ENCODE measurements at regions not wholly inside any gene's neighbourhood (a gene's known extent, or its start where the extent isn't known, plus 50 kb on each side); places are given as distances from the start of the nearest gene placed in this dataset.

- DNase-seq = no peak
- H3K4me3 ChIP-seq (ENCODE audit: insufficient read depth, low read depth, low read length, poor library complexity, severe bottlenecking) = no peak overlapping the region
- H3K27me3 ChIP-seq (replicated peaks; ENCODE audit: control insufficient read depth, insufficient read depth, low read length, poor library complexity, severe bottlenecking) = no peaks in the 10 kb centered on the region
- H3K9me3 ChIP-seq (ENCODE audit: control insufficient read depth, low read length) = no peaks in the 10 kb centered on the region
- no peak overlapping the region for H3K27ac ChIP-seq (ENCODE audit: insufficient read depth, low read length, poor library complexity, severe bottlenecking)
- H3K36me3 ChIP-seq (ENCODE audit: control insufficient read depth, insufficient read depth, low read length) = no peaks in the 10 kb centered on the region
- H3K4me1 ChIP-seq (ENCODE audit: control insufficient read depth, insufficient read depth, low read length, poor library complexity, severe bottlenecking) = no peaks in the 10 kb centered on the region
Observed at GRCh38 chr14:76581592-76581991, 179.7 kb upstream of the VASH1 start.

GRCh38 chr14:76582447-76582846, 178.8 kb upstream of the VASH1 start:
- H3K27me3 ChIP-seq (replicated peaks; ENCODE audit: control insufficient read depth, insufficient read depth, low read length, poor library complexity, severe bottlenecking) = no peaks in the 10 kb centered on the region
- no peak for DNase-seq
- no peaks in the 10 kb centered on the region for H3K36me3 ChIP-seq (ENCODE audit: control insufficient read depth, insufficient read depth, low read length)
- no peaks in the 10 kb centered on the region for H3K4me1 ChIP-seq (ENCODE audit: control insufficient read depth, insufficient read depth, low read length, poor library complexity, severe bottlenecking)
- H3K27ac ChIP-seq (ENCODE audit: insufficient read depth, low read length, poor library complexity, severe bottlenecking) = no peak overlapping the region
- H3K4me3 ChIP-seq (ENCODE audit: insufficient read depth, low read depth, low read length, poor library complexity, severe bottlenecking) = no peak overlapping the region
- no peaks in the 10 kb centered on the region for H3K9me3 ChIP-seq (ENCODE audit: control insufficient read depth, low read length)

- Histone ChIP-seq H3K4me3 (ENCODE audit: insufficient read depth, low read depth, low read length, poor library complexity, severe bottlenecking) (no peak overlapping the region), H3K4me1 (ENCODE audit: control insufficient read depth, insufficient read depth, low read length, poor library complexity, severe bottlenecking) (no peaks in the 10 kb centered on the region), H3K36me3 (ENCODE audit: control insufficient read depth, insufficient read depth, low read length) (no peaks in the 10 kb centered on the region), H3K9me3 (ENCODE audit: control insufficient read depth, low read length) (no peaks in the 10 kb centered on the region), H3K27me3 (replicated peaks; ENCODE audit: control insufficient read depth, insufficient read depth, low read length, poor library complexity, severe bottlenecking) (no peaks in the 10 kb centered on the region), H3K27ac (ENCODE audit: insufficient read depth, low read length, poor library complexity, severe bottlenecking) (no peak overlapping the region)
- DNase-seq = no peak
Observed at GRCh38 chr14:76583174-76583573, 178.1 kb upstream of the VASH1 start.

GRCh38 chr14:76583805-76584204, 177.5 kb upstream of the VASH1 start:
- no peaks in the 10 kb centered on the region for H3K27me3 ChIP-seq (replicated peaks; ENCODE audit: control insufficient read depth, insufficient read depth, low read length, poor library complexity, severe bottlenecking)
- no peak for DNase-seq
- H3K4me1 ChIP-seq (ENCODE audit: control insufficient read depth, insufficient read depth, low read length, poor library complexity, severe bottlenecking) = no peaks in the 10 kb centered on the region
- H3K4me3 ChIP-seq (ENCODE audit: insufficient read depth, low read depth, low read length, poor library complexity, severe bottlenecking) = no peak overlapping the region
- no peaks in the 10 kb centered on the region for H3K9me3 ChIP-seq (ENCODE audit: control insufficient read depth, low read length)
- H3K27ac ChIP-seq (ENCODE audit: insufficient read depth, low read length, poor library complexity, severe bottlenecking) = no peak overlapping the region
- no peaks in the 10 kb centered on the region for H3K36me3 ChIP-seq (ENCODE audit: control insufficient read depth, insufficient read depth, low read length)

GRCh38 chr14:76584271-76584702, 177.0 kb upstream of the VASH1 start:
- no peak for DNase-seq
- H3K27me3 ChIP-seq (replicated peaks; ENCODE audit: control insufficient read depth, insufficient read depth, low read length, poor library complexity, severe bottlenecking) = no peaks in the 10 kb centered on the region
- H3K36me3 ChIP-seq (ENCODE audit: control insufficient read depth, insufficient read depth, low read length) = no peaks in the 10 kb centered on the region
- H3K4me3 ChIP-seq (ENCODE audit: insufficient read depth, low read depth, low read length, poor library complexity, severe bottlenecking) = no peak overlapping the region
- H3K4me1 ChIP-seq (ENCODE audit: control insufficient read depth, insufficient read depth, low read length, poor library complexity, severe bottlenecking) = no peaks in the 10 kb centered on the region
- no peaks in the 10 kb centered on the region for H3K9me3 ChIP-seq (ENCODE audit: control insufficient read depth, low read length)
- no peak overlapping the region for H3K27ac ChIP-seq (ENCODE audit: insufficient read depth, low read length, poor library complexity, severe bottlenecking)

- no peaks in the 10 kb centered on the region for H3K4me1 ChIP-seq (ENCODE audit: control insufficient read depth, insufficient read depth, low read length, poor library complexity, severe bottlenecking)
- H3K27me3 ChIP-seq (replicated peaks; ENCODE audit: control insufficient read depth, insufficient read depth, low read length, poor library complexity, severe bottlenecking) = no peaks in the 10 kb centered on the region
- H3K36me3 ChIP-seq (ENCODE audit: control insufficient read depth, insufficient read depth, low read length) = no peaks in the 10 kb centered on the region
- H3K4me3 ChIP-seq (ENCODE audit: insufficient read depth, low read depth, low read length, poor library complexity, severe bottlenecking) = no peak overlapping the region
- no peak for DNase-seq
- H3K27ac ChIP-seq (ENCODE audit: insufficient read depth, low read length, poor library complexity, severe bottlenecking) = no peak overlapping the region
- H3K9me3 ChIP-seq (ENCODE audit: control insufficient read depth, low read length) = no peaks in the 10 kb centered on the region
Observed at GRCh38 chr14:76585616-76586015, 175.7 kb upstream of the VASH1 start.

- Histone ChIP-seq H3K27ac (ENCODE audit: insufficient read depth, low read length, poor library complexity, severe bottlenecking) (no peak overlapping the region), H3K4me3 (ENCODE audit: insufficient read depth, low read depth, low read length, poor library complexity, severe bottlenecking) (no peak overlapping the region), H3K9me3 (ENCODE audit: control insufficient read depth, low read length) (no peaks in the 10 kb centered on the region), H3K36me3 (ENCODE audit: control insufficient read depth, insufficient read depth, low read length) (no peaks in the 10 kb centered on the region), H3K27me3 (replicated peaks; ENCODE audit: control insufficient read depth, insufficient read depth, low read length, poor library complexity, severe bottlenecking) (no peaks in the 10 kb centered on the region), H3K4me1 (ENCODE audit: control insufficient read depth, insufficient read depth, low read length, poor library complexity, severe bottlenecking) (no peaks in the 10 kb centered on the region)
- DNase-seq = no peak
Observed at GRCh38 chr14:76589246-76589645, 172.0 kb upstream of the VASH1 start.

GRCh38 chr14:76591266-76591665, 170.0 kb upstream of the VASH1 start:
- Histone ChIP-seq H3K4me1 (ENCODE audit: control insufficient read depth, insufficient read depth, low read length, poor library complexity, severe bottlenecking) (no peaks in the 10 kb centered on the region), H3K36me3 (ENCODE audit: control insufficient read depth, insufficient read depth, low read length) (no peaks in the 10 kb centered on the region), H3K27ac (ENCODE audit: insufficient read depth, low read length, poor library complexity, severe bottlenecking) (no peak overlapping the region), H3K4me3 (ENCODE audit: insufficient read depth, low read depth, low read length, poor library complexity, severe bottlenecking) (no peak overlapping the region), H3K27me3 (replicated peaks; ENCODE audit: control insufficient read depth, insufficient read depth, low read length, poor library complexity, severe bottlenecking) (no peaks in the 10 kb centered on the region), H3K9me3 (ENCODE audit: control insufficient read depth, low read length) (no peaks in the 10 kb centered on the region)
- DNase-seq = no peak

GRCh38 chr14:76595266-76595665, 166.0 kb upstream of the VASH1 start:
- Histone ChIP-seq H3K27ac (ENCODE audit: insufficient read depth, low read length, poor library complexity, severe bottlenecking) (no peak overlapping the region), H3K4me3 (ENCODE audit: insufficient read depth, low read depth, low read length, poor library complexity, severe bottlenecking) (no peak overlapping the region), H3K4me1 (ENCODE audit: control insufficient read depth, insufficient read depth, low read length, poor library complexity, severe bottlenecking) (no peaks in the 10 kb centered on the region), H3K27me3 (replicated peaks; ENCODE audit: control insufficient read depth, insufficient read depth, low read length, poor library complexity, severe bottlenecking) (no peaks in the 10 kb centered on the region), H3K9me3 (ENCODE audit: control insufficient read depth, low read length) (no peaks in the 10 kb centered on the region), H3K36me3 (ENCODE audit: control insufficient read depth, insufficient read depth, low read length) (no peaks in the 10 kb centered on the region)
- no peak for DNase-seq

- H3K27ac ChIP-seq (ENCODE audit: insufficient read depth, low read length, poor library complexity, severe bottlenecking) = no peak overlapping the region
- H3K4me1 ChIP-seq (ENCODE audit: control insufficient read depth, insufficient read depth, low read length, poor library complexity, severe bottlenecking) = no peaks in the 10 kb centered on the region
- H3K9me3 ChIP-seq (ENCODE audit: control insufficient read depth, low read length) = no peaks in the 10 kb centered on the region
- no peaks in the 10 kb centered on the region for H3K36me3 ChIP-seq (ENCODE audit: control insufficient read depth, insufficient read depth, low read length)
- H3K4me3 ChIP-seq (ENCODE audit: insufficient read depth, low read depth, low read length, poor library complexity, severe bottlenecking) = no peak overlapping the region
- H3K27me3 ChIP-seq (replicated peaks; ENCODE audit: control insufficient read depth, insufficient read depth, low read length, poor library complexity, severe bottlenecking) = no peaks in the 10 kb centered on the region
- no peak for DNase-seq
Observed at GRCh38 chr14:76597387-76597786, 163.9 kb upstream of the VASH1 start.

GRCh38 chr14:76599141-76599540, 162.1 kb upstream of the VASH1 start:
- Histone ChIP-seq H3K27ac (ENCODE audit: insufficient read depth, low read length, poor library complexity, severe bottlenecking) (no peak overlapping the region), H3K4me1 (ENCODE audit: control insufficient read depth, insufficient read depth, low read length, poor library complexity, severe bottlenecking) (no peaks in the 10 kb centered on the region), H3K9me3 (ENCODE audit: control insufficient read depth, low read length) (no peaks in the 10 kb centered on the region), H3K4me3 (ENCODE audit: insufficient read depth, low read depth, low read length, poor library complexity, severe bottlenecking) (no peak overlapping the region), H3K36me3 (ENCODE audit: control insufficient read depth, insufficient read depth, low read length) (no peaks in the 10 kb centered on the region), H3K27me3 (replicated peaks; ENCODE audit: control insufficient read depth, insufficient read depth, low read length, poor library complexity, severe bottlenecking) (no peaks in the 10 kb centered on the region)
- DNase-seq = no peak
